ENCODE measurements at regions not wholly inside any gene's neighbourhood (a gene's known extent, or its start where the extent isn't known, plus 50 kb on each side); places are given as distances from the start of the nearest gene placed in this dataset.

DNA sequence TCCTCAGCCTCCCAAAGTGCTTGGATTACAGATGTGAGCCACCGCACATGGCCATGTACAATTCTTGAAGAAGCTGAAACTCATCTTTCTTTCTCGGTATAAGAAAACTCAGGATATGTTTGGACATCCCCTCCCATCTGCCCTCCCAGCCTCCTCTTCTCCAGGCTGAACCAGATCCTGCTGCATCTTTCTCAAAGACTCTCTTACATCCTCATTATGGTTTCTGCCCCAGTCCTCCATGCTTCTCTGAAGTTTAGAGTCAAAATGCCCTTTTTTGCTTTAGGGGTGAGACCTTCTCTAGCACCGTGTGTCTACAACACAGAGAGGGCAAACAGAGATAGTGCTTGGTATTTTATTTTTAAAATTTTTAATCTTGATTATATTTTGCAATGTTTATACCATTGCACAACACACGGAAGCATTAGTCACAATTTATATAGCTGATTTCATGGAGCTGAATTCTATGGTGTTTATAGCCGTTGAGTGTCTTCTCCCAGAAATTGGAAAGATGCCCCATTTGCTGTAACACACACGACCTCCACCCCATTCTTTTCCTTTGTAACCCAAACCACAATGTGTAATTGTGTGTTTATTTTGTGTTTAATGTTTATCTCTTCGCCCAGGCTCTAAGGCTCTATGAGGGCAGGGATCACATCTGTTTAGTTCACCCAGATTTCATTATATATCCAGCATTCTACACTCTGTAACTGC lies 206.0 kb upstream of the TNP1 start:
- Mint-ChIP-seq H3K4me3 (no peak overlapping the region), H3K36me3 (peaks cover 4% of the 10 kb centered on the region), H3K27ac (no peak overlapping the region), H3K9me3 (peaks cover 4 to 7% (median 7%) of the 10 kb centered on the region in 3 donors), H3K4me1 (peaks cover 0 to 4% (median 0%) of the 10 kb centered on the region in 3 donors), H3K27me3 (peaks cover 4% of the 10 kb centered on the region)

DNA sequence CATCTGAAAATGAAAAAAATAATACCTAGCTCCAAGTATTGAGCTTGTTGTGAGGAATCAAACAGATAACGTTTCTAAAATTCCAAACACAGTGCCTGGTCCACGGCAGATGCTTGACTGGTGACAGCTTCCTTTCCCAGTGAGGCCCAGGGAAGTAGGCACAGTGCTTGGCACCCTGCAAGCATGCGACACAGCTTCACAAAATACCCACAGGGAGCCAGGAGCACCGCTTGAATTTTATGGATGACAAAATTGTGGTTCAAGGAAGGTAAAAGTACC lies 205.1 kb upstream of the TNP1 start:
- Mint-ChIP-seq H3K36me3 (peaks cover 4% of the 10 kb centered on the region), H3K27ac (no peak overlapping the region), H3K9me3 (peaks cover 4 to 7% (median 7%) of the 10 kb centered on the region in 3 donors), H3K27me3 (peaks cover 4% of the 10 kb centered on the region), H3K4me3 (no peak overlapping the region), H3K4me1 (peaks cover 0 to 4% (median 0%) of the 10 kb centered on the region in 3 donors)

DNA sequence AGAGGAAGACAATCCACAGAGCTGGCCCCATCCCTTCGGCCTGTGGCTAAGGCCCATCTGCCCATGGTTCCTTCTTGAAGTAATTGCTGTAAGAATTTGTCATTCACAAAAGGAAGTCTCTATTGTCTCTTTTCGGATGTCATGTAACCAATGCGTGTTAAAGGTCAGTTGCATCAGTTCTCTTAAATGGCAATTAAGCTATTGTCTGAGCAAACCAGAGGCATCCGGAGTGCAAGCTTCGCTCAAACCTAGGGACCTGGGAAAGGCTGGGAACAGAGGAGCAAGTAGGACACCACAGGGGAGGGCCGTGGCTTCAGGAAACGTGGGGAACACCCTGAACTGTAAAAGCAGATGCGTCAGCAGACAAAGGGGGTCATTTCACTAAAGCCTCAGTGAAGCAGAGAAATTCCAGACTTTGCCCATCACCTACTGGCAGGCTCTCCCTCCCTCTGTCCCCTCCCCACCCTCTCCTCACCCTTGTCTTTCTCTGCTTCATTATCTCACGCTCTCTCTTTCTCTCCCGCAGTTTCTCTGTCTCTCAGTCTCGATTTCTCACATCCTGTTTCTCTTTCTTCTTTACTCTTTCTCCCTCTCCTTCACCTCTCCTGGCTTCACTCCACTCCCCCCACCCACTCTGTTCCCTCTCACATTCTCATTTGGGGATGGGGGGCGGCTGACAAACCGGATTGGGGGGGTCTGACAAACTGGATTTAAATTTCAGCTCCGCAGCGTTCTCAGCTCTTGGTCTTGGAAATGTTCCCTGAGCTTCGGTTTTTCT lies 204.6 kb upstream of the TNP1 start:
- Mint-ChIP-seq H3K27me3 (peaks cover 6% of the 10 kb centered on the region), H3K9me3 (peaks cover 4 to 7% (median 7%) of the 10 kb centered on the region in 3 donors), H3K27ac (no peak overlapping the region)

DNA sequence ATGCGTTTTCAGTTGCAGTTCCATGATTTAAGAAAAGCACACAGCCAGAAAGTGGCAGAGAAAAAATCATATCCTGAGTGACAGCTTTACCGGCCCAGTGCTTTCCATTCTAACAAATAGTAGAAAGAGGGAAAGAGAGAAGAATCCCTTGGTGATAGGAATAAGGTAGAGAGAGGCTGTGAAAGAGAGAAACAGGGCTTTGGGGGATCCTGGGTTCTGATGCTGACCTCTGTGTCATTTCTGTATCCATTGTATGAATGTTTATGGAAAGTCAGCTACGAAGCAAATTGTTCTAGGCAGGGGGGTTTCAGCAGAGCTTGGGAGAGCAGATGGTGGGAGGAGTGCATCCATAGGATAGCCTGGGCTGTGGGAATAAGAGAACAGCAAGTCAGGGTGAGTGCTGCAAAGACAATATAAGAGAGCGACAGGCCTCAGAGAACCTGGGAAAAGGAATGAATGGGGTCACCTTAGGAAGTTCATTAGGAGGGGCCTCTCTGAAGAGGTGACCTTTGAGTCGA lies 203.4 kb upstream of the TNP1 start:
- H3K4me1 Mint-ChIP-seq, result peaks cover 0 to 4% (median 0%) of the 10 kb centered on the region in 3 donors
- H3K4me3 Mint-ChIP-seq, result no peak overlapping the region
- no peak overlapping the region for H3K27ac Mint-ChIP-seq
- peaks cover 4% of the 10 kb centered on the region for H3K36me3 Mint-ChIP-seq
- peaks cover 6% of the 10 kb centered on the region for H3K27me3 Mint-ChIP-seq
- peaks cover 4 to 7% (median 7%) of the 10 kb centered on the region in 3 donors for H3K9me3 Mint-ChIP-seq

More for the DNA sequence above, 204.6 kb upstream of the TNP1 start:
- Mint-ChIP-seq H3K4me3 (no peak overlapping the region), H3K36me3 (peaks cover 4% of the 10 kb centered on the region), H3K4me1 (peaks cover 0 to 4% (median 0%) of the 10 kb centered on the region in 3 donors)

DNA sequence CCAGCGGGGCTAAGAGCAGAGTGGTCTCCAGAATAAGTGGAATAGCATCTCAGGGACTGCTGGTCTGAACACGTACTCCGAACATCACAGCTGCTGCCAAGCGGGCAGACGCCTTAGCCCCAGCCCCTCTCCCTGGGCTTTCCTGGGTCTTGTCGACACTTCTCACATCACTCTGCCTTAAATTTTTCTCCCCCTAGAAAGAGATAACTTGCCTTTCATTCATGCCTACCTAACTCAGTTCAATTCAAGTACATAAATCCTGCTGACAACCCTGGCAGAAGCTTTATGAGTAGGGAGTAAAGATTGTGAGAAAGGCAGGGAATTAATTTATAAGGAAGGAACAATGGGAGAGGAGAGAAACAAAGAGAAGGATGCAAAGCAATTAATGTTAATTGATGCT lies 202.9 kb upstream of the TNP1 start:
- Mint-ChIP-seq H3K4me1 (peaks cover 0 to 4% (median 0%) of the 10 kb centered on the region in 3 donors), H3K9me3 (peaks cover 3 to 6% (median 5%) of the 10 kb centered on the region in 3 donors), H3K4me3 (no peak overlapping the region), H3K36me3 (peaks cover 4% of the 10 kb centered on the region), H3K27ac (no peak overlapping the region), H3K27me3 (peaks cover 6% of the 10 kb centered on the region)

DNA sequence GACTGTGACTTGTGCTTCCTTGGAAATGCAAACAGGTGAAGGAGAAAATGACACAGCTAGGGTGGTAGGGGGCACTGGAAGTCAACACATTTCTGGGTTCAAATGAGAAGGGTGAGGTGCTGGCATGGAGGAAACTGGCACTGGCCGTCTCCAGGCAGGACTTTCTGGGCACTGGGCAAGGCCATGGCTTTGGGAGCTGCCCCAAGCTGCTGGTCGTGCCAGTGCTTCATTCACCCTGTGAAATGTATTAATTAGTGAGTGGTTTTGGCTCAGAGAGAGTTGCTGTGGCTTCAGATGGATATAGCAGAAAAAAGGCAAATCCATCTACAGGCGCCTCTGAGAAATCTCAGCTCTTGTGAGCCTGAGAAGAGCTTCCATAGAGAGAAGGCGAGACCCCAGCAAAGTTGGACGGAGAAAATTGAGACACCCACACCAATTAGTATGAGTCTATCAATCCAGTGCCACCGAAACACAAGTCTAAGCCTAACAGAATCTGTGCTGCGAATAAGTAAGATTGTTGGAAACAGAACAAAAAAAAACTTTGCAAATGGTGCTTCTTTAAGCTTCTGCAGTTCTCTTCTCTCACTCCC lies 202.1 kb upstream of the TNP1 start:
- Mint-ChIP-seq H3K36me3 (peaks cover 4% of the 10 kb centered on the region), H3K4me3 (no peak overlapping the region), H3K9me3 (peaks cover 0 to 4% (median 0%) of the 10 kb centered on the region in 3 donors), H3K27me3 (peaks cover 6% of the 10 kb centered on the region), H3K27ac (no peak overlapping the region), H3K4me1 (peaks cover 0 to 4% (median 0%) of the 10 kb centered on the region in 3 donors)

DNA sequence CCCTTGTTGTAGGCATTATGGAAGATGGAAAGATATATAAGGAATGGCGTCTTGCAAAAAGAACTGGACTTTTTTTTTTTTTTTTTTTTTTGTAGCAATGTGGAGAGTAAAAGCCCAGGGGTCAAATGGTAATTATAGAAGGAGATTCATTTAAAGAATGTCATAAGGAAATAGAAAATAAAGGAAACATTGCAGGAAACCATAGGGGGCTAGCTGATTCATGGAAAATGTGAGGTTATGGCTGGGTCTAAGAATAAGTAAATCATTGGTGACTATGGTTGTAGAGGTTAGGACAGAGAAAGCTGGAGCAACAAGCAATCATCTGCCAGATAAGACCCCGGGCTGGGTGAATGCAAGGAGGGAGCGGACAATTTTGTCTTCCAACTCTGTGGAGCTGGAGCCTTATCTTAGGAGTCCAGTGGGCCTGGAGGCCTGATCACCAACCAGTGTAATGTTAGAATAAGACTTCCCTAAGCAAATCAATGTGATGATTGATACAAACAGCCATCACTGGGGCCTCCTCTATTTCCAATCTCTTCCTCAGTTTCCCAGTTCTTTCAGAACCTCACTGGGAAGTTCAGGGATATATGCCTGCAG lies 201.2 kb upstream of the TNP1 start:
- H3K4me3 Mint-ChIP-seq, result no peak overlapping the region
- peaks cover 0 to 2% (median 0%) of the 10 kb centered on the region in 3 donors for H3K9me3 Mint-ChIP-seq
- H3K27me3 Mint-ChIP-seq, result peaks cover 4% of the 10 kb centered on the region
- peaks cover 0 to 4% (median 0%) of the 10 kb centered on the region in 3 donors for H3K4me1 Mint-ChIP-seq
- H3K27ac Mint-ChIP-seq, result no peak overlapping the region
- no peaks in the 10 kb centered on the region for H3K36me3 Mint-ChIP-seq

DNA sequence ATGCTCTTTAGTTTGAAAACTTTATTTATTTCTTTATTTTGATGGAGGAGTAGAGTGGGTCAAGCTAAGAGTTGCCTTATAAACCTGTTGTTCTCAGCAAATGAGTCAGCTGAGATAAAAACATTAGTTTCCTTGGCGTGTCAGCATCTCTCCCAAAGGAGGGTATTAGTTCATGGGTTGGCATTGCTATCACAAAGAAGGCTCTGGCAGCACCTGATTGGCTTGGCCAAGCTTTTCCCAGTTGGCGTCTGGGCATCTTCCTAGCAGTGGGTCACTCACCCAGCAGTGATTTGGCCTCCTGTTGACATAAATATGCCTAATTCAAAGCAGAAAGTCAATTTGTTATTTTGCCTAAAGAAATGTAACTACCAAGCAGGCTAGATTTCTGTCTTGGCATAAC lies 200.7 kb upstream of the TNP1 start:
- H3K4me1 Mint-ChIP-seq, result peaks cover 0 to 4% (median 0%) of the 10 kb centered on the region in 3 donors
- no peak overlapping the region for H3K4me3 Mint-ChIP-seq
- H3K36me3 Mint-ChIP-seq, result no peaks in the 10 kb centered on the region
- no peaks in the 10 kb centered on the region for H3K9me3 Mint-ChIP-seq
- peaks cover 2% of the 10 kb centered on the region for H3K27me3 Mint-ChIP-seq
- no peak overlapping the region for H3K27ac Mint-ChIP-seq

DNA sequence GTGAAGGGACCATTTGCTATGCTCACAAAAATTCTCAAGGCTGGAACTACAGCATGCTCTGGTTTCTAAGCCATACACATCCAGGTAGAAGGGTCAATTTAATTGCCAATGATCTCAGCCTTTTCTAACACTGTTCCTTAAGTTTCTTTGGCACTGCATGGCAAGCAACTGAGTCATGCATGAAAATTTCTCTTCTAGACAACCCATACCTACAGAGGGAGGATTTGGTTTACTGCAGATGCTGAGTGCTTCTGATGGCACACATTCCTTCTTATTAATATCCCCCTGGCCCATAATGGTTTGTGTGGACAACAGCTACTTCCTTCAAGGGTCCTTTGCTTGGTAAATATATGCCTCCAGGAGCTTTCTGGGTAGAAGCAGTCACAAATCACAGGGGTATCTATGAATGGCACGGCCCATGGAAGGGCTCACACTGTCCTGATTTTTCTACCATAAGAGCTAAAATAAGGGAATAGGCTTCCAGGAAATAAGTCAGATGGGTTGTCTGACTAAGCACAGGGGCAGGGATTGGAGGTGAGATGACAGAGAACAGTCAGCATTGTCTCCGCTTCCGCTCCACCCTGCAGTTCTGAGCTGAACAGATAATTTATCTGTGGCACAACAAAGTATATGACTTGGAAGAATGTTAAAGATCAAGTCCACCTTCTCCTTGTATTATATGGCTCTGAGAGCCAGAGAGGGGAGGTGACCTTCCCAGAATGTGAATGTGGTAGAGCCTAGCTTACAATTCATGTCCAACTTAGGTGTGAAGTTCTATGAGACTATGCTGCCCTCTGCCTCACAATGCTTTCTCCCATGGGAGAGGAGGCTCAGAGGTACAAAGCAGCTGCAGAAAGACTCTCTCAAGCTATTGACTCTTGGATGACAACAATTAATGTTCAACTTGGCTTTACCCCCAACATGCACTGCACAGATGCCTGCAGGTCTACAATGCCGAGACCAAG lies 199.2 kb upstream of the TNP1 start:
- no peaks in the 10 kb centered on the region for H3K9me3 Mint-ChIP-seq
- H3K4me1 Mint-ChIP-seq, result peaks cover 0 to 4% (median 0%) of the 10 kb centered on the region in 3 donors
- no peak overlapping the region for H3K4me3 Mint-ChIP-seq
- H3K27me3 Mint-ChIP-seq, result peaks cover 2% of the 10 kb centered on the region
- H3K27ac Mint-ChIP-seq, result no peak overlapping the region
- no peaks in the 10 kb centered on the region for H3K36me3 Mint-ChIP-seq

DNA sequence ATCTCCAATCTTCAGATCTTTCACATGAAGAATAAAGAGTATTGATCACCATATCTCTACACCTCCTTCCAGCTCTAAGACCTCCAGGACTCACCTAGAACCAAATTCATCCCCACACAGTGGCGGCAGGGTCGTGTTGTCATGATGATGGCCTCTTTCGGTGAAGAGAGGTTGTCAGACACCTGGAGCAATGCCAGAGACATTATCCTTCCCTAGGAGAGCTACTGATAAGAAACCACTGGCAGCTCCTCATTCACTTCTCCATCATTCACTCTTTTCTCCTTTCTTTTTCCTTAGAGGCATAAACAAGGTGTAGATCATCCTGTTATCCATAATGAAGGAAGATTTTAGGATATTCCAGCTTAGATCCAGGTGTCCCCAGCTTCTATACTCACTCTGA lies 197.9 kb upstream of the TNP1 start:
- Mint-ChIP-seq H3K27ac (no peak overlapping the region), H3K4me3 (no peak overlapping the region), H3K36me3 (no peaks in the 10 kb centered on the region), H3K9me3 (peaks cover 0 to 2% (median 0%) of the 10 kb centered on the region in 3 donors), H3K4me1 (peaks cover 0 to 1% (median 0%) of the 10 kb centered on the region in 3 donors), H3K27me3 (peaks cover 2% of the 10 kb centered on the region)

DNA sequence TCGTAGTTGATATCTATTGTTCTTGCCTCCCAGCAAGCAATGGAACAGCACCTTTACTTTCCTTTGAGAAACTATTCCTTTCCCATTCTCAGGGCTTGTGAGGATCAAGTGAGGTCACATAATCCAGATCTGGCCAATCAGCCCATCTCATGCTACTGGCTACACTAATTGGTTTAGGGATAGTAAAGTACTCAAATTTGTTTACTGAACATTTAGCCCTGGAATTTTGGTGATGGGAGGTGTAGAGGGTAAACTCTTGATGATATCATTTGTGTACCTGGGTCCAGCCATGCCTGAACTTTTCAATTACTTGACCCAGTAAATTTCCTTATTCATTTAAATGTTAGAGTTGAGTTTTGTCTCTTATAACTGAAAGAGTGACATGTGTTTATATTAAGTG lies 195.8 kb upstream of the TNP1 start:
- Mint-ChIP-seq H3K27me3 (peaks cover 2% of the 10 kb centered on the region), H3K36me3 (no peaks in the 10 kb centered on the region), H3K4me3 (no peak overlapping the region), H3K27ac (no peak overlapping the region), H3K9me3 (peaks cover 0 to 2% (median 0%) of the 10 kb centered on the region in 3 donors), H3K4me1 (peaks cover 0 to 1% (median 0%) of the 10 kb centered on the region in 3 donors)

DNA sequence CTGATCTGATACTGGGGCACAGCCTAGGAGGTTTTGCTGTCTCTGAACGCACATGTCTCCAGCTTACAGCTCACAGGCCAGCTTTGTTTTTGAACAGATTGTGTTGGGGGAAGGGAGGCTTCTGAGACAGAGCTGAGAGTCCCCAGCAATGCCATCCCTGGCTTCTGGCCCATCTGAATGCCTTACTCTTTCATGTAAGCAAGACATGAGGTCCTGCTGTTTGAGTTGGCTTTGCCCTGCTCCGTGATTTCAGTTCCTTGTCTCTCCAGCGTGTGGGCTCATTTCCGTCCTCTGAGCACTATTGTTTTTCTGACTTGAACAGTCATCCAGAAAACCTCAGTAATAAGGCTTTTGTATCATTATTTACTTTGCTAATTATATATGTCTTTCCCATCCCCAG lies 194.9 kb upstream of the TNP1 start:
- H3K4me3 Mint-ChIP-seq, result no peak overlapping the region
- H3K9me3 Mint-ChIP-seq, result peaks cover 0 to 2% (median 0%) of the 10 kb centered on the region in 3 donors
- peaks cover 1% of the 10 kb centered on the region for H3K27me3 Mint-ChIP-seq
- peaks cover 0 to 1% (median 0%) of the 10 kb centered on the region in 3 donors for H3K4me1 Mint-ChIP-seq
- no peak overlapping the region for H3K27ac Mint-ChIP-seq
- H3K36me3 Mint-ChIP-seq, result no peaks in the 10 kb centered on the region

DNA sequence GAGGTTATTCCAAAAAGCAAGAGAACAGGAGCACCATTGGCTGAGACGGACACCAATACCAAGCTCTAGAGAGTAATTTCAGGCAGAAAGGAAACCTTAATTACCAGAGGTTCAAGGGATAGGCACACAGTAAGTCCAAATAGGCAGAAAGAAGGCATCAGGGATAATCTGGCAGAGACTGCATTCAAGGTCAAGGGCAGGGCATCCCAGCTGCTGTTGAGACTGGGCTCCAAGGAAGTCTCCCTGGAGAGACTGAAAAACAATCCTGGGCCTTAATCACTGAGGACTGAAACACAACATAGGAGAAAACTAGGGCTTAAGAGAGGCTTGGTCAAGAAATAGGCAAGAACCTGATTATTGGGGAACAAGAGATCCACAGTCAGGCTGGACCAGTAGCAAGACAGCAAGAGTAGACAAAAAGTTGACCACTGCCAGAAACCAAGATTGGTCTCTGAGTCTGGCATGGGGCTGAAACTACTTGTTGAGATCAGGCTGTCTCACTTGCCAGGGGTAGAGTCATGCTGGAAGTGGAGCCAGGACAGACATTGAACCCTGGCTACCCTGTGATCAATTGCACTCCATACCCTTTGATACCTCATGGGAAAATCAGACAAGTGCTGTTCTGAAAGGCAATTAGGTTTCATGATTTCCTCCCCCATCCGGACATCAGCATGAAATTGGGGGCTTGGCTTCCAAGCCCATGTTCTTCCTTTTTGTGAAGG lies 193.2 kb upstream of the TNP1 start:
- peaks cover 0 to 2% (median 0%) of the 10 kb centered on the region in 3 donors for H3K9me3 Mint-ChIP-seq
- H3K4me1 Mint-ChIP-seq, result peaks cover 0 to 1% (median 0%) of the 10 kb centered on the region in 3 donors
- no peak overlapping the region for H3K4me3 Mint-ChIP-seq
- H3K27me3 Mint-ChIP-seq, result peaks cover 5% of the 10 kb centered on the region
- H3K27ac Mint-ChIP-seq, result no peak overlapping the region
- no peaks in the 10 kb centered on the region for H3K36me3 Mint-ChIP-seq

Data from IgD-negative memory B cell (primary cell).